ENCODE measurements at regions not wholly inside any gene's neighbourhood (a gene's known extent, or its start where the extent isn't known, plus 50 kb on each side); places are given as distances from the start of the nearest gene placed in this dataset.

- H3K27ac Mint-ChIP-seq (ENCODE audit: unreplicated experiment), result peak overlapping the region; percentile 10
Measured at GRCh38 chr9:36770025-36770424, 197.3 kb downstream of the MELK start.

GRCh38 chr9:36772449-36773403, 200.0 kb downstream of the MELK start:
- DNase-seq (ENCODE audit: low read depth, low spot score), result no peak
- TF ChIP-seq CTCF (conservative IDR thresholded peaks at IDR 0.05), result no peak
- H3K27ac Mint-ChIP-seq (ENCODE audit: unreplicated experiment), result no peak overlapping the region
- no peaks in the 10 kb centered on the region for H3K9me3 Mint-ChIP-seq
- peaks cover 62% of the 10 kb centered on the region for H3K27me3 Mint-ChIP-seq (ENCODE audit: low read depth)
- H3K36me3 Mint-ChIP-seq (ENCODE audit: low read depth), result no peaks in the 10 kb centered on the region
- no peak overlapping the region for H3K4me3 Mint-ChIP-seq
- peaks cover 4% of the 10 kb centered on the region for H3K4me1 Mint-ChIP-seq

More at GRCh38 chr9:36770025-36770424, 197.3 kb downstream of the MELK start:
- no peak overlapping the region for H3K4me3 Mint-ChIP-seq
- TF ChIP-seq CTCF (conservative IDR thresholded peaks at IDR 0.05), result no peak
- H3K9me3 Mint-ChIP-seq, result no peaks in the 10 kb centered on the region
- peaks cover 70% of the 10 kb centered on the region for H3K27me3 Mint-ChIP-seq (ENCODE audit: low read depth)
- DNase-seq (ENCODE audit: low read depth, low spot score), result no peak
- no peaks in the 10 kb centered on the region for H3K36me3 Mint-ChIP-seq (ENCODE audit: low read depth)
- H3K4me1 Mint-ChIP-seq, result peaks cover 4% of the 10 kb centered on the region

- no peak for DNase-seq (ENCODE audit: low read depth, low spot score)
- Mint-ChIP-seq H3K9me3 (no peaks in the 10 kb centered on the region), H3K27me3 (ENCODE audit: low read depth) (peaks cover 38% of the 10 kb centered on the region), H3K4me1 (peaks cover 11% of the 10 kb centered on the region), H3K27ac (ENCODE audit: unreplicated experiment) (no peak overlapping the region), H3K36me3 (ENCODE audit: low read depth) (no peaks in the 10 kb centered on the region), H3K4me3 (no peak overlapping the region)
- no peak for TF ChIP-seq CTCF (conservative IDR thresholded peaks at IDR 0.05)
Measured at GRCh38 chr9:36778682-36779081, 206.0 kb downstream of the MELK start.

GRCh38 chr9:36779582-36779981, 206.9 kb downstream of the MELK start:
- Mint-ChIP-seq H3K27ac (ENCODE audit: unreplicated experiment) (no peak overlapping the region), H3K27me3 (ENCODE audit: low read depth) (peaks cover 39% of the 10 kb centered on the region), H3K9me3 (no peaks in the 10 kb centered on the region), H3K36me3 (ENCODE audit: low read depth) (no peaks in the 10 kb centered on the region), H3K4me3 (no peak overlapping the region), H3K4me1 (peaks cover 11% of the 10 kb centered on the region)
- no peak for TF ChIP-seq CTCF (conservative IDR thresholded peaks at IDR 0.05)
- no peak for DNase-seq (ENCODE audit: low read depth, low spot score)

GRCh38 chr9:36780186-36780585, 207.5 kb downstream of the MELK start:
- Mint-ChIP-seq H3K4me3 (no peak overlapping the region), H3K27me3 (ENCODE audit: low read depth) (peaks cover 40% of the 10 kb centered on the region), H3K4me1 (peaks cover 11% of the 10 kb centered on the region), H3K36me3 (ENCODE audit: low read depth) (no peaks in the 10 kb centered on the region), H3K9me3 (no peaks in the 10 kb centered on the region), H3K27ac (ENCODE audit: unreplicated experiment) (no peak overlapping the region)
- TF ChIP-seq CTCF (conservative IDR thresholded peaks at IDR 0.05), result no peak
- no peak for DNase-seq (ENCODE audit: low read depth, low spot score)

Measured in neural crest cell (in vitro differentiated cells).